GM23338 (cell line): ENCODE measurements at regions not wholly inside any gene's neighbourhood (a gene's known extent, or its start where the extent isn't known, plus 50 kb on each side); places are given as distances from the start of the nearest gene placed in this dataset.

ENCODE experiments used
- ATAC-seq: fragments of 200-7000 bp; cut with Tn5 transposase; 3 replicates; pipeline ENCODE4 v1.9.1; 2020
- DNase-seq: peaks from one replicate; pipeline ENCODE4 v3.0.0-alpha.2; 2015; ENCODE audit warnings: low spot score
- H2AFZ ChIP-seq: fragments of 200-600 bp; sonication (generic); 2 replicates; pipeline ENCODE4 v1.8.0; 2016; ENCODE audit warnings: antibody characterized with exemption, mild to moderate bottlenecking, moderate library complexity
- H3F3A ChIP-seq: fragments of 200-600 bp; sonication (generic); replicated peaks from 2 replicates; pipeline ENCODE4 v1.8.0; 2017; ENCODE audit warnings: antibody characterized with exemption, mixed run types, low read depth
- H3K27ac ChIP-seq: fragments of 200-600 bp; sonication (generic); 2 replicates; pipeline ENCODE4 v1.6.1; 2016; ENCODE audit warnings: low read depth
- H3K27me3 ChIP-seq: fragments of 200-600 bp; sonication (generic); 2 replicates; pipeline ENCODE4 v1.8.0; 2016; ENCODE audit warnings: mild to moderate bottlenecking, mixed run types, moderate library complexity; ENCODE audit not compliant: insufficient read depth
- H3K36me3 ChIP-seq: fragments of 200-600 bp; sonication (generic); 2 replicates; pipeline ENCODE4 v1.8.0; 2016; ENCODE audit warnings: mild to moderate bottlenecking; ENCODE audit not compliant: insufficient read depth
- H3K4me1 ChIP-seq: fragments of 200-600 bp; sonication (generic); 2 replicates; pipeline ENCODE4 v1.8.0; 2016; ENCODE audit warnings: mild to moderate bottlenecking, moderate library complexity; ENCODE audit not compliant: insufficient read depth
- H3K4me2 ChIP-seq: fragments of 200-600 bp; sonication (generic); 2 replicates; pipeline ENCODE4 v1.7.1; 2017; ENCODE audit warnings: mixed run types
- H3K4me3 ChIP-seq: fragments of 200-600 bp; sonication (generic); 2 replicates; pipeline ENCODE4 v1.6.1; 2016; ENCODE audit warnings: mixed run types
- H3K79me2 ChIP-seq: fragments of 200-600 bp; sonication (generic); replicated peaks from 2 replicates; pipeline ENCODE4 v1.8.0; 2017; ENCODE audit warnings: mild to moderate bottlenecking; ENCODE audit not compliant: insufficient read depth
- H3K9me2 ChIP-seq: fragments of 200-600 bp; sonication (generic); 2 replicates; pipeline ENCODE4 v1.8.0; 2017; ENCODE audit not compliant: insufficient read depth
- H4K20me1 ChIP-seq: fragments of 200-600 bp; sonication (generic); replicated peaks from 2 replicates; pipeline ENCODE4 v1.8.0; 2017; ENCODE audit warnings: mild to moderate bottlenecking; ENCODE audit not compliant: insufficient read depth
- H3K27ac Mint-ChIP-seq: 2 replicates; pipeline ENCODE4 v1.8.0; 2020; ENCODE audit warnings: inconsistent platforms, mild to moderate bottlenecking, moderate library complexity, mixed read lengths
- H3K27me3 Mint-ChIP-seq: 3 replicates; pipeline ENCODE4 v1.8.0; 2022; ENCODE audit warnings: low read depth, mild to moderate bottlenecking, moderate library complexity, mixed read lengths, inconsistent platforms; ENCODE audit not compliant: insufficient read depth, poor library complexity
- H3K36me3 Mint-ChIP-seq: 3 replicates; pipeline ENCODE4 v1.8.0; 2021; ENCODE audit warnings: low read depth, mild to moderate bottlenecking, inconsistent platforms, moderate library complexity, mixed read lengths
- H3K4me1 Mint-ChIP-seq: 3 replicates; pipeline ENCODE4 v1.8.0; 2020; ENCODE audit warnings: mild to moderate bottlenecking, inconsistent platforms, mixed read lengths
- H3K4me3 Mint-ChIP-seq: 3 replicates; pipeline ENCODE4 v1.8.0; 2021; ENCODE audit warnings: moderate library complexity, mild to moderate bottlenecking, inconsistent platforms, mixed read lengths
- H3K9me3 Mint-ChIP-seq: 3 replicates; pipeline ENCODE4 v1.8.0; 2020; ENCODE audit warnings: moderate library complexity, mild to moderate bottlenecking, inconsistent platforms, mixed read lengths
- CREB1 ChIP-seq: fragments of 250-450 bp; sonication (Bioruptor Pico); IDR thresholded peaks from 2 replicates; pipeline ENCODE4 v1.5.0; 2020; ENCODE audit warnings: low read depth, mild to moderate bottlenecking, moderate library complexity
- EZH2 ChIP-seq: fragments of 200-600 bp; sonication (generic); IDR thresholded peaks from one replicate; pipeline ENCODE4 v1.8.0; 2017; ENCODE audit warnings: antibody characterized with exemption, mild to moderate bottlenecking, low read depth; ENCODE audit not compliant: unreplicated experiment
- EZH2phosphoT487 ChIP-seq: fragments of 200-600 bp; sonication (generic); IDR thresholded peaks from one replicate; pipeline ENCODE4 v1.8.1; 2018; ENCODE audit warnings: antibody characterized with exemption; ENCODE audit not compliant: unreplicated experiment
- JUNB ChIP-seq: IDR thresholded peaks from one replicate; pipeline ENCODE4 v1.6.1; 2016; ENCODE audit warnings: antibody characterized with exemption; ENCODE audit not compliant: unreplicated experiment
- NANOG ChIP-seq: IDR thresholded peaks from 2 replicates; pipeline ENCODE4 v1.6.1; 2016; ENCODE audit warnings: antibody characterized with exemption, borderline replicate concordance
- POLR2AphosphoS5 ChIP-seq: IDR thresholded peaks from 2 replicates; pipeline ENCODE4 v1.6.1; 2016; ENCODE audit warnings: antibody characterized with exemption, low read depth
- STAT1 ChIP-seq: IDR thresholded peaks from one replicate; pipeline ENCODE4 v1.6.1; 2016; ENCODE audit warnings: antibody characterized with exemption; ENCODE audit not compliant: unreplicated experiment
- ZNF114 ChIP-seq: fragments of 250-450 bp; sonication (Bioruptor Pico); IDR thresholded peaks from 2 replicates; pipeline ENCODE4 v1.5.0; 2020; ENCODE audit warnings: mild to moderate bottlenecking, moderate library complexity
- ZNF331 ChIP-seq: fragments of 250-450 bp; sonication (Bioruptor Pico); IDR thresholded peaks from 2 replicates; pipeline ENCODE4 v1.5.0; 2020; ENCODE audit warnings: low read depth, mild to moderate bottlenecking, moderate library complexity
- TF ChIP-seq, protein P1 (sequence below): fragments of 250-450 bp; sonication (Bioruptor Pico); IDR thresholded peaks from 2 replicates; pipeline ENCODE4 v1.5.0; 2020; ENCODE audit warnings: mild to moderate bottlenecking, moderate library complexity
- TF ChIP-seq, protein P2 (sequence below): IDR thresholded peaks from one replicate; pipeline ENCODE4 v1.6.1; 2018; ENCODE audit warnings: antibody characterized with exemption; ENCODE audit not compliant: unreplicated experiment
- TF ChIP-seq, protein P3 (sequence below), 2 experiments: fragments of 200-600 bp in 1 of 2; sonication (generic) in 1 of 2; conservative IDR thresholded peaks; 2 replicates each; pipeline versions ENCODE4 v1.5.1 to v1.6.1; 2016 to 2017; ENCODE audit warnings: antibody characterized with exemption in 2 of 2, low read depth in 2 of 2, mild to moderate bottlenecking in 2 of 2, moderate library complexity in 1 of 2
- TF ChIP-seq, protein P4 (sequence below): IDR thresholded peaks from 2 replicates; pipeline ENCODE4 v1.6.1; 2016; ENCODE audit warnings: antibody characterized with exemption

DNA sequence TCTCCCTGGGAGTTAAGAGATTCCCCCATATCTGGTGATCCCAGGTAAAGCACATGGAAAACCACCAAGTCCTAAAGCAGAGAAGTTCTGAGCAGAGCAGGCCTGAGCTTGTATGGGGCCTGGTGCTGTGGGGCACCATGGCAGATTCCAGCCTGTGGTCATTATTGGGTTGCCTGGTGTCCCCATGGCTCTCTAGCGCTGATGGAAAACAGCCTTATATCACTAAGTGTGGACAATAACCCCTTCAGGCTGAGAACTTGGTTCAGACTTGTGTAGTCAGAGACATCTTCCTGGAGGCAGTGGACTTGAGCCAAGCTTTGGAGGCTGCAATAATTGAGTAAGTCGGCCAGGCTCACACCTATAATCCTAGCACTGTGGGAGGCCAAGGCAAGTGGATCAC, 96.8 kb downstream of the MCFD2 start:
- Mint-ChIP-seq H3K27ac (no peak overlapping the region), H3K36me3 (no peaks in the 10 kb centered on the region), H3K4me1 (peaks cover 7% of the 10 kb centered on the region), H3K27me3 (peaks cover 4% of the 10 kb centered on the region), H3K9me3 (no peaks in the 10 kb centered on the region; the same call in 2 of the 3 replicates), H3K4me3 (no peak overlapping the region)
- Histone ChIP-seq H3K9me2 (no peaks in the 10 kb centered on the region; the same call in 1 of the 2 replicates), H3K36me3 (no peaks in the 10 kb centered on the region), H3K27ac (no peak overlapping the region), H3K4me3 (no peak overlapping the region), H4K20me1 (no peaks in the 10 kb centered on the region), H3K4me1 (no peaks in the 10 kb centered on the region), H3K4me2 (no peak overlapping the region), H3K27me3 (no peaks in the 10 kb centered on the region), H3K79me2 (no peaks in the 10 kb centered on the region), H3F3A (no peaks in the 10 kb centered on the region), H2AFZ (no peak overlapping the region)
- ATAC-seq, result no peak
- TF ChIP-seq STAT1 (no peak), ZNF331 (CRISPR knock-in tag) (no peak), ZNF114 (CRISPR knock-in tag) (no peak), POLR2AphosphoS5 (no peak), EZH2 (no peak), NANOG (no peak), CREB1 (no peak), JUNB (no peak), EZH2phosphoT487 (no peak)
- TF ChIP-seq, protein P1, sequence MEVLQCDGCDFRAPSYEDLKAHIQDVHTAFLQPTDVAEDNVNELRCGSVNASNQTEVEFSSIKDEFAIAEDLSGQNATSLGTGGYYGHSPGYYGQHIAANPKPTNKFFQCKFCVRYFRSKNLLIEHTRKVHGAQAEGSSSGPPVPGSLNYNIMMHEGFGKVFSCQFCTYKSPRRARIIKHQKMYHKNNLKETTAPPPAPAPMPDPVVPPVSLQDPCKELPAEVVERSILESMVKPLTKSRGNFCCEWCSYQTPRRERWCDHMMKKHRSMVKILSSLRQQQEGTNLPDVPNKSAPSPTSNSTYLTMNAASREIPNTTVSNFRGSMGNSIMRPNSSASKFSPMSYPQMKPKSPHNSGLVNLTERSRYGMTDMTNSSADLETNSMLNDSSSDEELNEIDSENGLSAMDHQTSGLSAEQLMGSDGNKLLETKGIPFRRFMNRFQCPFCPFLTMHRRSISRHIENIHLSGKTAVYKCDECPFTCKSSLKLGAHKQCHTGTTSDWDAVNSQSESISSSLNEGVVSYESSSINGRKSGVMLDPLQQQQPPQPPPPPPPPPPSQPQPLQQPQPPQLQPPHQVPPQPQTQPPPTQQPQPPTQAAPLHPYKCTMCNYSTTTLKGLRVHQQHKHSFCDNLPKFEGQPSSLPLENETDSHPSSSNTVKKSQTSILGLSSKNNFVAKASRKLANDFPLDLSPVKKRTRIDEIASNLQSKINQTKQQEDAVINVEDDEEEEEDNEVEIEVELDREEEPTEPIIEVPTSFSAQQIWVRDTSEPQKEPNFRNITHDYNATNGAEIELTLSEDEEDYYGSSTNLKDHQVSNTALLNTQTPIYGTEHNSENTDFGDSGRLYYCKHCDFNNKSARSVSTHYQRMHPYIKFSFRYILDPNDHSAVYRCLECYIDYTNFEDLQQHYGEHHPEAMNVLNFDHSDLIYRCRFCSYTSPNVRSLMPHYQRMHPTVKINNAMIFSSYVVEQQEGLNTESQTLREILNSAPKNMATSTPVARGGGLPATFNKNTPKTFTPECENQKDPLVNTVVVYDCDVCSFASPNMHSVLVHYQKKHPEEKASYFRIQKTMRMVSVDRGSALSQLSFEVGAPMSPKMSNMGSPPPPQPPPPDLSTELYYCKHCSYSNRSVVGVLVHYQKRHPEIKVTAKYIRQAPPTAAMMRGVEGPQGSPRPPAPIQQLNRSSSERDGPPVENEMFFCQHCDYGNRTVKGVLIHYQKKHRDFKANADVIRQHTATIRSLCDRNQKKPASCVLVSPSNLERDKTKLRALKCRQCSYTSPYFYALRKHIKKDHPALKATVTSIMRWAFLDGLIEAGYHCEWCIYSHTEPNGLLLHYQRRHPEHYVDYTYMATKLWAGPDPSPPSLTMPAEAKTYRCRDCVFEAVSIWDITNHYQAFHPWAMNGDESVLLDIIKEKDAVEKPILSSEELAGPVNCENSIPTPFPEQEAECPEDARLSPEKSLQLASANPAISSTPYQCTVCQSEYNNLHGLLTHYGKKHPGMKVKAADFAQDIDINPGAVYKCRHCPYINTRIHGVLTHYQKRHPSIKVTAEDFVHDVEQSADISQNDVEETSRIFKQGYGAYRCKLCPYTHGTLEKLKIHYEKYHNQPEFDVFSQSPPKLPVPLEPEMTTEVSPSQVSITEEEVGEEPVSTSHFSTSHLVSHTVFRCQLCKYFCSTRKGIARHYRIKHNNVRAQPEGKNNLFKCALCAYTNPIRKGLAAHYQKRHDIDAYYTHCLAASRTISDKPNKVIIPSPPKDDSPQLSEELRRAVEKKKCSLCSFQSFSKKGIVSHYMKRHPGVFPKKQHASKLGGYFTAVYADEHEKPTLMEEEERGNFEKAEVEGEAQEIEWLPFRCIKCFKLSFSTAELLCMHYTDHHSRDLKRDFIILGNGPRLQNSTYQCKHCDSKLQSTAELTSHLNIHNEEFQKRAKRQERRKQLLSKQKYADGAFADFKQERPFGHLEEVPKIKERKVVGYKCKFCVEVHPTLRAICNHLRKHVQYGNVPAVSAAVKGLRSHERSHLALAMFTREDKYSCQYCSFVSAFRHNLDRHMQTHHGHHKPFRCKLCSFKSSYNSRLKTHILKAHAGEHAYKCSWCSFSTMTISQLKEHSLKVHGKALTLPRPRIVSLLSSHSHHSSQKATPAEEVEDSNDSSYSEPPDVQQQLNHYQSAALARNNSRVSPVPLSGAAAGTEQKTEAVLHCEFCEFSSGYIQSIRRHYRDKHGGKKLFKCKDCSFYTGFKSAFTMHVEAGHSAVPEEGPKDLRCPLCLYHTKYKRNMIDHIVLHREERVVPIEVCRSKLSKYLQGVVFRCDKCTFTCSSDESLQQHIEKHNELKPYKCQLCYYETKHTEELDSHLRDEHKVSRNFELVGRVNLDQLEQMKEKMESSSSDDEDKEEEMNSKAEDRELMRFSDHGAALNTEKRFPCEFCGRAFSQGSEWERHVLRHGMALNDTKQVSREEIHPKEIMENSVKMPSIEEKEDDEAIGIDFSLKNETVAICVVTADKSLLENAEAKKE (CRISPR knock-in tag), result no peak
- TF ChIP-seq, protein P2, sequence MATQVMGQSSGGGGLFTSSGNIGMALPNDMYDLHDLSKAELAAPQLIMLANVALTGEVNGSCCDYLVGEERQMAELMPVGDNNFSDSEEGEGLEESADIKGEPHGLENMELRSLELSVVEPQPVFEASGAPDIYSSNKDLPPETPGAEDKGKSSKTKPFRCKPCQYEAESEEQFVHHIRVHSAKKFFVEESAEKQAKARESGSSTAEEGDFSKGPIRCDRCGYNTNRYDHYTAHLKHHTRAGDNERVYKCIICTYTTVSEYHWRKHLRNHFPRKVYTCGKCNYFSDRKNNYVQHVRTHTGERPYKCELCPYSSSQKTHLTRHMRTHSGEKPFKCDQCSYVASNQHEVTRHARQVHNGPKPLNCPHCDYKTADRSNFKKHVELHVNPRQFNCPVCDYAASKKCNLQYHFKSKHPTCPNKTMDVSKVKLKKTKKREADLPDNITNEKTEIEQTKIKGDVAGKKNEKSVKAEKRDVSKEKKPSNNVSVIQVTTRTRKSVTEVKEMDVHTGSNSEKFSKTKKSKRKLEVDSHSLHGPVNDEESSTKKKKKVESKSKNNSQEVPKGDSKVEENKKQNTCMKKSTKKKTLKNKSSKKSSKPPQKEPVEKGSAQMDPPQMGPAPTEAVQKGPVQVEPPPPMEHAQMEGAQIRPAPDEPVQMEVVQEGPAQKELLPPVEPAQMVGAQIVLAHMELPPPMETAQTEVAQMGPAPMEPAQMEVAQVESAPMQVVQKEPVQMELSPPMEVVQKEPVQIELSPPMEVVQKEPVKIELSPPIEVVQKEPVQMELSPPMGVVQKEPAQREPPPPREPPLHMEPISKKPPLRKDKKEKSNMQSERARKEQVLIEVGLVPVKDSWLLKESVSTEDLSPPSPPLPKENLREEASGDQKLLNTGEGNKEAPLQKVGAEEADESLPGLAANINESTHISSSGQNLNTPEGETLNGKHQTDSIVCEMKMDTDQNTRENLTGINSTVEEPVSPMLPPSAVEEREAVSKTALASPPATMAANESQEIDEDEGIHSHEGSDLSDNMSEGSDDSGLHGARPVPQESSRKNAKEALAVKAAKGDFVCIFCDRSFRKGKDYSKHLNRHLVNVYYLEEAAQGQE, result no peak
- TF ChIP-seq, protein P3, sequence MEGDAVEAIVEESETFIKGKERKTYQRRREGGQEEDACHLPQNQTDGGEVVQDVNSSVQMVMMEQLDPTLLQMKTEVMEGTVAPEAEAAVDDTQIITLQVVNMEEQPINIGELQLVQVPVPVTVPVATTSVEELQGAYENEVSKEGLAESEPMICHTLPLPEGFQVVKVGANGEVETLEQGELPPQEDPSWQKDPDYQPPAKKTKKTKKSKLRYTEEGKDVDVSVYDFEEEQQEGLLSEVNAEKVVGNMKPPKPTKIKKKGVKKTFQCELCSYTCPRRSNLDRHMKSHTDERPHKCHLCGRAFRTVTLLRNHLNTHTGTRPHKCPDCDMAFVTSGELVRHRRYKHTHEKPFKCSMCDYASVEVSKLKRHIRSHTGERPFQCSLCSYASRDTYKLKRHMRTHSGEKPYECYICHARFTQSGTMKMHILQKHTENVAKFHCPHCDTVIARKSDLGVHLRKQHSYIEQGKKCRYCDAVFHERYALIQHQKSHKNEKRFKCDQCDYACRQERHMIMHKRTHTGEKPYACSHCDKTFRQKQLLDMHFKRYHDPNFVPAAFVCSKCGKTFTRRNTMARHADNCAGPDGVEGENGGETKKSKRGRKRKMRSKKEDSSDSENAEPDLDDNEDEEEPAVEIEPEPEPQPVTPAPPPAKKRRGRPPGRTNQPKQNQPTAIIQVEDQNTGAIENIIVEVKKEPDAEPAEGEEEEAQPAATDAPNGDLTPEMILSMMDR (conservative IDR thresholded peaks at IDR 0.05; ENCODE audit: low read depth in 2 of 2), result no peak
- TF ChIP-seq, protein P4, sequence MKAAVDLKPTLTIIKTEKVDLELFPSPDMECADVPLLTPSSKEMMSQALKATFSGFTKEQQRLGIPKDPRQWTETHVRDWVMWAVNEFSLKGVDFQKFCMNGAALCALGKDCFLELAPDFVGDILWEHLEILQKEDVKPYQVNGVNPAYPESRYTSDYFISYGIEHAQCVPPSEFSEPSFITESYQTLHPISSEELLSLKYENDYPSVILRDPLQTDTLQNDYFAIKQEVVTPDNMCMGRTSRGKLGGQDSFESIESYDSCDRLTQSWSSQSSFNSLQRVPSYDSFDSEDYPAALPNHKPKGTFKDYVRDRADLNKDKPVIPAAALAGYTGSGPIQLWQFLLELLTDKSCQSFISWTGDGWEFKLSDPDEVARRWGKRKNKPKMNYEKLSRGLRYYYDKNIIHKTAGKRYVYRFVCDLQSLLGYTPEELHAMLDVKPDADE, result no peak
- DNase-seq, result no peak
